HG03469 (cell line): ENCODE measurements at regions not wholly inside any gene's neighbourhood (a gene's known extent, or its start where the extent isn't known, plus 50 kb on each side); places are given as distances from the start of the nearest gene placed in this dataset.

Experiments
- ATAC-seq: cut with Tn5 transposase; IDR thresholded peaks from one replicate; pipeline ENCODE4 v1.9.1; 2021; ENCODE audit warnings: mild to moderate bottlenecking, moderate library complexity, moderate number of reproducible peaks; ENCODE audit not compliant: unreplicated experiment

GRCh38 chr18:77716282-77716681 is 466.6 kb downstream of the GALR1 start:
- no peak for ATAC-seq

DNA sequence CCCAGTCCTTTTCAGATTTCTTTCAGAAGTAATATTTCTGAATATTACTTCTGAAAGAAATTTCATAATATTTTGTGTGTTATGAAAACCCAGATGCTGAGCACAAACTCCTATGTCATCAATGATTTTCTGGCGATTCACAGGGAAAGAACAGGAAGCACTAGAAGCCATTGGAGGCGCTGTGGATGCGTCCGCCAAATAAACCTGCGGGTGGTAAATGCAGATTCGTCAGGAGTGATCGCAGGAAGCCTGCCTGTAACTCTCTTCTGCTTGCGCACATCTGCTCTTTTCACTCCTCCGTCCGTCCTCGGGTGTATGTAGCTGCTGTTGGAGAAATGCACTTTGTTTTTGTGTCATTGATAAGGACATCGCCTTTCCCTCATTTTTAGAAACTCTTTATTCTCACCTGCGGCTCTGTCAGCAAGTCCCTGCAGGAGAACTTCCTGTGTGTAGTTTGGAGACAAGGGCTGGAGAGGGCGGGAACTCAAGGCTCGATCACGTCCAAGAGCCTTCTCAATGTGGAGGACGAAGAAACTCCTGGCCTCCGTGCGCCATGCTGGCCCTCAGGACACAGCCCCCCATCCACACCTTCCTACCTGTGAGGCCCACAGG is 483.8 kb downstream of the GALR1 start:
- ATAC-seq: no peak

- no peak for ATAC-seq
Measured at GRCh38 chr18:77736842-77737241, 487.2 kb downstream of the GALR1 start.

DNA sequence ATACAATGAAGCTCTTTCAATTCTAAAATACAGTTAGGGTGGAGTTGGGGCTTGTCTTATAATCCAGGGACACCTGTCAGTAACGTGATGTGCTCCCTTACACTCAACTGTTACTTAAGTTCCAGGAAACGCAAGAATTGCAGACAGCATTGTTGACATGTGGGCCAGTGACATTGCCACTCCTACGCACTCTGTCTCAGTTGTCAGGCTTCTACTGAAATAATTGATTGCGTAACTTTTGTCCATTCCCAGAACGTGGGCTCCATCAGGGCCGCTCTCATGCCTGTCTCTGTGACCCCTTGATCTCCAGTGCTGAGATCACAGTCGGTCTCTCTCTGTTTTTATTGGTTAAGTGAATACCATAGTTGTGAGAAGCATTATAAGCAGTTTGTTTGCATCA is 487.8 kb downstream of the GALR1 start:
- no peak for ATAC-seq

- no peak for ATAC-seq
Measured at GRCh38 chr18:77749089-77749488, 499.4 kb downstream of the GALR1 start.

DNA sequence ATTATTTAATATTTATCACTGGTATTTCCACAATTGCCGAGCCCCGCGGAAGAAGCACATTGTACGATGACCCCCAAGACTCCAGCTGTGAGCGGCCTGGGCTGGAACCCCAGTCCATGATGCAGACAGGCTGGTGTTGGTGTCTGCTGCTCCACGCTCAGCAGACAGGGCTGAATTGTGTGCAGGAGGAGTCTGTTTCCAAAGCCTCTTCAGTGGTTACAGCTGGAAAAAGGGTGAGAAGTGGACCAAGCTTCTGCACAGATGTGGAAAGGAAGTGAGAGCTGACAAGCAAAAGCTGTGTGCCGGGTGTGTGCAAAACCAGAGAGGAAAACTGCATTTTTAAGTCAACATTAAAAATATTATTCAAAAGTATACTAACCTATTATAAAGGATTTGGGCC is 500.4 kb downstream of the GALR1 start:
- no peak for ATAC-seq

DNA sequence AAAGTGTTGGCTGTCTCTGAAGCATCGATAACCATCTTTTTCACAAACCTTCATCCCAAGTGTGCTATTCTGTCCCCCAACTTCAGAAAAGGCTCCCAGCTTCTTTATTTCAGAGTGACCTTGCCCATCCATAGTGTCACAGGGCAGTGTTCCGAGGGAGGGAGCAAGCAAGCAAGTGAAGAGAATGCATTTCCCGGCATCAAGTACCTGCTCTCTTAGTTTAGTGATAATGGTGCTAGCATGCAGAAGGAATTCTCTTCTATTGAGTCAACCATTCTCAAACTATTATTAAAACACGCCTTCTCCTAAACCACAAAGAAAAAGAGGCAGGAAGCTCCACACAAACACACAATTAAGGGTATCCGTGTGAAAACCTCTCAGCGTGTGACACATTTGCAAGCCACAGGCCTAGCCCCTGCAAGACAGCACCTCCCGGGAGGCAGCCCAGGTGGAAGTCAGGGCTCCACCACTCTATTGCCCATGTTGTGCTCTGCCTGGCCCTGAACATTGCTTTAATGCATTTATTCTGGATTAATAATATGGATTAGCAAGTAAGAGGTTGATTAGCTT is 504.9 kb downstream of the GALR1 start:
- no peak for ATAC-seq

DNA sequence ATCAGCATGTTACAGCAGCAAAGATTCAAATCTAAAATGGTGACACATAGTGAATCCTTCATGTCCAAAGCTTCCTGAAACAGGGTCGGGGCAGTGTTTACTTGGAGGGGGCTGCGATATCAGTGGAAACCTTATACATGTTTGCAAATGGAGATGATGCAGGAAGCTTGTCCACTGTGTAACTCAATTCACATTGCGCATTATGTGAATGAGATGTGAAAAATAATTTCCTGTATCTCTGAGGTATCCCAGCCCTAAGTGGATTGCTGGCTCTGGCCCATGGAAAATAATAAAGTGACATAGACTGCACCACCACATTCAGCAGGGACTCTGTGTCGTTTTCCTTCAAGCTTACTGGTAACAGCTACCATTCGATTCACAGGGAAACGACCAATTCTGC is 505.5 kb downstream of the GALR1 start:
- ATAC-seq: no peak

DNA sequence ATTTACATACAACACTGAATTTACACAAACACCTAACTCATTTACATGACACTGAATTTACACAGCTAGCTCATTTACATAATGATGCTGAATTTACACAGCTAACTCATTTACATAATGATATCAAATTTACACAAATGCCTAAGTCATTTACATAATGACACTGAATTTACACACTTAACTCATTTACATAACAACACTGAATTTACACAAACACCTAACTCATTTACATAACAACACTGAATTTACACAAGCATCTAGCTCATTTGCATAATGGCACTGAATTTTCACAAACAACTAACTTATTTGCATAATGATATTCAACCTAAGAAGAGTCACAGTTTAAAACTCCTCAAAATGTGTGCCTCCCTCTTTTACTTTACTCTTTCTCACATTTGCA is 511.7 kb downstream of the GALR1 start:
- ATAC-seq: no peak

DNA sequence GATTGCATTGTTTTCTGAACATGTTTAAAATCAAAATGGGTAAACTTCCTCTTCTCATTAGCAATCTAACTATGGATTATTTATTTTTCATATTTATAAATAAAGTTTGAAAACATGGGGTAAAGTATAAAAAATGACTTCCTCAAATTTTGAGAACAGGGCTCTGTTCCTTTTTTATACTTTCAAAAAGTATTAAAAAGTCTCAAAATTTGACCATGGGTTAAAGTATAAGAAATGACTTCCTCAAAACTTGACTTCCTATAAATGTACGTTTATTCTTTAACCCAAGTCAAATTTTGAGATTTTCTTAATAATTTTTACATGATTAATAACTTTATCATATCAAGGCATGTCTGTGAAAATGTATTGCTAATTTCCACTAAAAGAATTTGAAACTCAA is 512.4 kb downstream of the GALR1 start:
- no peak for ATAC-seq

- ATAC-seq: no peak
Measured at GRCh38 chr18:77762642-77763041, 513.0 kb downstream of the GALR1 start.

DNA sequence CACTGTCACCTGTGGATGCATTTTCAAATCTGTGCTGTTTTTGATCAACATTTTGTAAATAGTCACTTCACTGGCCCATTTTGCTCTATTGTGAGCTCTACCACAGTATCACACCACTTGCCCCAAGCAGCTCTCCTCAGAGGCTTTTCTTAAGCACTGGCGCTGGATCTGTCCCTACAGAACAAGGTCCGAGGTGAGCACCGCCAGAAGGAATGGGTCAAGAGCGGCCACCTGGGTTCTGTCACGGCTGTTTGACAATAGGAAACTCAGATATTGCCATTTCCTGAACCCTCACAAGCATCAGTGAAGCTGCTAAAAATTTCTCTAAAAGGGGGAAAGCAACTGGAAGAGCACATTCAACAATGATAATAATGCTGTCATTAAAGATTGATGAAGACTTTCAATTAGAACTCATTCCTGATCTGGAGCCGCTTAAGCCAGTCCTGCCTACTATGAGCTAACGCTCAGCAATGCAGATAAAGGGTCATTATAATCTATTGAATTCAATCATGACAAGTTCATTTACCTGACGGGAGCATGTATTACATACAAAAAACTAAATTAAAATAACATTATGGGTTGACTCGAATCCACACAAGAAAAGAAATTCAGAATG is 514.0 kb downstream of the GALR1 start:
- ATAC-seq: no peak

- no peak for ATAC-seq
Measured at GRCh38 chr18:77765468-77765867, 515.8 kb downstream of the GALR1 start.

- ATAC-seq: no peak
Measured at GRCh38 chr18:77766421-77766820, 516.8 kb downstream of the GALR1 start.

- ATAC-seq: no peak
Measured at GRCh38 chr18:77772177-77772576, 522.5 kb downstream of the GALR1 start.

DNA sequence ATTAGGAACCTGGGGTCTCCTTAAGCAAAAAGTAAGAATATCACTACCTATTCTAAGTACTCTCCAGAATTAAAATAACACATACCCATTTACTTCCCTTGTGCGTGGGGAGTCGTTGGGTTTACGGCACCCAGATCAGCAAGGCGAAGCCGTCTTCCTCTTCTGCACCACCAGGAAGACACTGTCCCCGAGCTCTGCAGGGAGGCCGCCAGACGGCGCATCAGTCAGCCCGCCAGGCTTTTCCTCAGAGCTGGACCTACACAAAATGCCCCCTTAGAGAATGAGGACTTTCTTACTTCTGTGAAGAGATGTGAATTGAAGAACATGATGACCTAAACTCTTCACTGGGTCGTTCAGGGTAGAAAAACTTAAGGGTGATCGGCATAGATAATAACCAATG is 526.5 kb downstream of the GALR1 start:
- ATAC-seq: no peak

GRCh38 chr18:77777163-77777562 is 527.5 kb downstream of the GALR1 start:
- no peak for ATAC-seq

- no peak for ATAC-seq
Measured at GRCh38 chr18:77784759-77785379, 535.2 kb downstream of the GALR1 start.

GRCh38 chr18:77785415-77785975 is 535.8 kb downstream of the GALR1 start:
- ATAC-seq: no peak

- ATAC-seq: no peak
Measured at GRCh38 chr18:77803024-77803423, 553.4 kb downstream of the GALR1 start.

- ATAC-seq: no peak
Measured at GRCh38 chr18:77804382-77804781, 554.7 kb downstream of the GALR1 start.

DNA sequence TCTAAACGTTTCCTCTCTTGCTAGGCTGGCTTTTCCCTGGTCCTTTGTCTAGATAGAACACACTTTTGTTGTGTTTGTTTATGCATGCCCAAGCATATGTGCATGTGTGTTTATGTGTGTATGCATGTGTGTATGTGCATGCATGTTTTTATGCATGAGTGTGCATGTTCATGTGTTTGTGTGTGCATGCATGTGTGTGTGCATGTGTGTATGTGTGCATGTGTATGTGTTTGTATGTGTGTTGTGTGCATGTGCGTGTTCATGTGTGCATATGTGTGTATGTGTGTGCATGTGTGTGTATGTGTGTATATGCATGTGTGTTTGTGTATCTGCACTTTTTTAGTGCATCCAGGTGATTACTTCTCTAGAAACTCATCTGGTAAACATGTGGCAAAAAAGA is 558.0 kb downstream of the GALR1 start:
- ATAC-seq: no peak
